Activated gamma-delta T cell treated with Interleukin-2 at 50 U/mL for 16 hours (primary cell): ENCODE measurements at regions not wholly inside any gene's neighbourhood (a gene's known extent, or its start where the extent isn't known, plus 50 kb on each side); places are given as distances from the start of the nearest gene placed in this dataset.
"Not testable (repeated sequence)": the region's sequence is repeated elsewhere in the genome, so short reads cannot be mapped to it uniquely, and the experiment has no call there.

Experiments
- DNase-seq: peaks from one replicate; pipeline ENCODE4 v3.0.0-alpha.2; 2020

DNA sequence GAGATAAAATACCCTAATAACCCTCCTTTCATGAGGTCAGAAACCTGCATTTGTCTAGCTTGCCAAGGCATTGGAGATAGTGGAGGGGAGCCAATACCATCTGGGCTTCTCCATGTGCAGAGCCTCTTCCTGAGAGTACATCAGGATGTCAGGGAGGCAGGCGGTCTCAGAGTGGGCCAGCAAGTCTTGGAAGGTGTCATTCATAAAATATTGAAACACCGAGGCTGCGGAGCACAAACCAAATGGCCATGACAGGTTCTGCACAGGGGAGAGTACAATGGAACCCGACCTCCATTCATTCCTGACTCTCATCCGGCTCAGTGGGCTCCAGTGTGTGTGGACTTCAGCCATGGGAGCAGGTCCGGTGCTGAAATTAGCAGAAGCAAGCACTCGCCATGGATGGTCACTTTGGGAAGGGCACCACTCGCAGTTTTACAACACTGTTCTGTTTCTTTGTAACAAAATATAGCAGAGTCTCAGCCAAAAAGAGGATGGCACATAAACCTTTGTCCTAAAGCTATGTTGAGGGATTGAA lies 446.6 kb downstream of the SIPA1L2 start:
- no peak for DNase-seq

DNA sequence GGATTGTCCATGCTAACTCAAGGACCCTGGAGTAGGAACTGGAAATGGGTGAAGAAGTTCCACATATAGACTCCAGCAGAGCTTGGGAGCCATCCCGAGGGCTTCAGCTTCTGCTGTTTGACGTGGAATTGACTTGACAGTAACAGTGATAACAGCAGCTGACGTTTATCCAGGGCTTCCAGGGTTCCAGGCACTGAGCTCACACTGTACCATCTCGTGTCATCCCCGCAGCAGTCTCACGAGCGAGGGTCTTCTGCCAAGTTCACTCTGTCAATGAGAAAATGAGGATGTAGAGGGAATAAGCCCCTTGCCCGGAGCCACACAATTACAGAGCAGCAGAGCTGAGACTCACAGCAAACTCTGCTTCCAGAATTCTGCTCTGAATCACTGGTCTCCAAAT lies 447.7 kb downstream of the SIPA1L2 start:
- DNase-seq, result no peak

DNA sequence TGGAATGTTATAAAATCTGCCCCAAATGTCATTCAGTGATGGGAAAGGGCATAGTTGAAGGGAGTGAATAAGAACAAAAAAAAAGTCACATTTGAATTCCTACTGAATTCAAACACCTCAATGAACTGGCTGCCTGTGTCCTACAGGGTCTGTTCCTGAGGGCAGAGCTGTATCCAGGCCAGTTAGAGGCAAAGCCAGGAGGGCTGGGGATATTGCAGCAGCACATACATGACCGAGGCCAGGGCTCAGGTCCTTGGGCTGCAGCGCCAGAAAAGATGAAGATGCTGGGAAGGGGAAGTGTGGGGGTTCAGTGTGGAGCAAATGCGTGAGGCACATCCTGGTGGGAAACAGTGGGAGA lies 449.2 kb downstream of the SIPA1L2 start:
- no peak for DNase-seq

DNA sequence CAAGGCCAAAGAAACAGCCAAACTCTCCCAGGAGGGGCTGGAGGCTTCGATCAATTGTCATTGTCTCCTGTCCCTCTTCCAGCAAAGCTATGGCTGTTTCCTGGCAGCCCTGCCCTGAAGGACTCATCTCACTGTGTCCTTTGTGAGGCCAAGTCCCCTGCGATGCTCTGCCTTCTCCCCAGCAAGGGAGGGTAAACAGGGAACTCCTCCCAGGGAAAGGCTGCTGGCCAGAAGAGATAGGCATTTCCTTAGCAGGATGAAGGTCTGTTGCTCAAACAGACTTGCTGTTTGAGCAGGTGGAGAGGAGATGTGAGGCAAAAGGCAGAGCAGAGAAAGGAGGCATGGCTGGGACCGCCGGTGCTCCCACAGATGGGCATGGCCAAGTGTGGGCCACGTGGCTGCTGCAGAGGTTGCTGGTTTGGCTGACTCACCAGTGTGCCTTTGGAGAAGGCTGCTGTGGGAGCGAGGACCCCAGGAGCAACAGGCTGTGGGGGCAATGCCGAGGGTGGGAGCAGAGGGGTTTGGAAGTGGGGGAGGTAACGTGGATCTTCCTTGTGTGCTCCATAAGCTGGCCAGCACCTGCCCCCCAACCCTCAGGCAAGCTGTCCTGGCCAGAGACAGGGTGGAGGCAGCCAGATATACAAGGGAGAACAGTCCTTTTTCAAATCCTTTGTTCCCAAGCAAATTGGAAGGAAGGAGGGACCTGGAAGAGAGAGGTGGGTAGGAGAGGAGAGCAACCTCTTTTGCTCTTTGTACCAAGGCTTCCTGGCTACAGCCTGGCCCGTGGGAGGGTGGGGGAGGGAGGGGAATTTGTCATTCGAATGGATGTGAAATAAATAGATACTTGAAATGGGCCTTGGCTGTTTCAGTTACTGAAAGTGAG lies 449.8 kb downstream of the SIPA1L2 start:
- DNase-seq, result no peak

DNA sequence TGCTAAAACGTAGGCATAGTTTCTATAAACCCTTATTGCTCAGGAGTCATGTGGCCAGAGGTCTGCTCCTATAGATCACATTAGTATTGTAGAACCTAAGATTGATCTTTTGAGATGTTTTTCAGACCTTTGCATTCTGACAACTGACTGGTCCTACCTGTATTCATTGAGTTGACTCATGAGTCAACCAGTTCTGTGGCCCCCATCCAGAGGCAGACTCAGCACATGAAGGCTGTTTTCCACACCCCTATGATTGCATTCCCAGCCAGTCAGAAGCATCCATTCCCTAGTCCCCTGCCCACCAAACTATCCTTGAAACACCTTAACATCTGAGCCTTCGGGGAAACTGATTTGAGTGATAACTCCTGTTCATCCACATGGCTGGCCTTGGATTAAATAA lies 451.7 kb downstream of the SIPA1L2 start:
- no peak for DNase-seq

DNA sequence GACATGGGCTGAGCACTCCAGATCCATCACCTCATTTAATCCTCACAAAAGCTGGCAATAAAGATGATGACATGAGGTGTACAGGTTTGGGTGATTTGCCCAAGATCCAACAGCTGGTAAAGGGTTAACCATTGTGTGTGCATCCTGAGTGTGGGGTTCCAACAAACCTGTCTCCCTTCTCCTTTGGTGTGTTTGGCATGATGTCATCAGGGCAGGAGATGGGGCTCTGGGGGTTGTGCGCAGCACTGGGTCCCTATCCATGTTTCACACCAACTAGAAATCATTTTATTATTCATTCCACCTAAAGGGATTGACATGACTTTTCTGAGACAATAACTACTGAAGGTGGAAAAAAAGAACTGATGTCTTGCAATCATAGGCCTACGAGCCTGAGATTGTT lies 452.5 kb downstream of the SIPA1L2 start:
- no peak for DNase-seq

DNA sequence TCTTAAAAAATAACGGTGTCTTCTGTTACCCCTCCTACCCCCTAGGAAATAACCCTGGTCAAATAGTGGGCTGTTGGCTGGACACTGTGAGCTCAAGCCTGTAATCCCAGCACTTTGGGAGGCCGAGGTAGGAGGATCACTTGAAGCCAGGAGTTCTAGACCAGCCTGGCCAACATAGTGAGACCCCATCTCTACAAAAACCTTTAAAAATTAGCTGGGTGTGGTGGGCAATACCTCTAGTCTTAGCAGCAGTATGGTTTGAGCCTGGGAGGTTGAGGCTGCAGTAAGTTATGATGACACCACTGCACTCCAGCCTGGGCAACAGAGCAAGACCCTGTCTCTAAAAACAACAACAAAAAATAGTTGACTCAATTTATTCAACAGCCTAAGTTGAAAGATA lies 453.7 kb downstream of the SIPA1L2 start:
- no peak for DNase-seq

DNA sequence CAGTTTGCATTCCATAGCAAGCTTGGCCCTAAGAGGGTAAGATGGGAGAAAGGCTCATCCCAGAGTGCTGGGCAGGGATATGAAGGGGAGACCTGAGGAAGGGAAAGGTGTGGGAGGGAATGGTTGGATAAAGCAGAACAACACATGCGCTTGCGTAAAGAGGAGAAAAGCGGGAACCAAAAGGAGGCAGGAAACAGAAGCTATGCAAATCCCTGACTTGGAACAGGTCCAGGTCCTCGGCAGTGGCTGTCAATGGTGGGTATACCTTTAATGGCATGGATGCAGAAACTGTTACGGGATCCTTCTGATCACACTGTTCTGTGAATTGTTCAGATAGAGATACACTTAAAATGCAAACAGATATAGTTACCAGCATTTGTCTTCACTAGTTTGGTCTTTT lies 455.6 kb downstream of the SIPA1L2 start:
- DNase-seq, result no peak

DNA sequence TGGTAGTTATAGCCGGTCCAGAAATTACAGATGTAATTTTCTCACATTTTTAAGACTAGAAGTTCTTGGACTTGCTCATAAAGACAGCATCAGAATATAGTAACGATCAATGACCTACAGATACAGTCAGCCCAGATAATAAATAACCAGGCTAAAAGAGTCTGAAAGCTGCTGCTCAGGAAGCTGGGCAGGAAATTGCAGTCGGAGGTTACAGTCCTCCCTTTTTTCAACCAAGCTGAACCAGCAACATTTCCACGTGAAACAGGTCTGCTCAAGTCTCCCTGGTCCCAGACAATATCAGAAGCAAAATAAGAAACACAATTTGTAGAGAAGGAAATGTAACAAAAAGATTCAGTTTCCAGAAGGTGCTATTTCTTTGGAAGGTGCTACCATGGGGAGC lies 457.4 kb downstream of the SIPA1L2 start:
- no peak for DNase-seq

DNA sequence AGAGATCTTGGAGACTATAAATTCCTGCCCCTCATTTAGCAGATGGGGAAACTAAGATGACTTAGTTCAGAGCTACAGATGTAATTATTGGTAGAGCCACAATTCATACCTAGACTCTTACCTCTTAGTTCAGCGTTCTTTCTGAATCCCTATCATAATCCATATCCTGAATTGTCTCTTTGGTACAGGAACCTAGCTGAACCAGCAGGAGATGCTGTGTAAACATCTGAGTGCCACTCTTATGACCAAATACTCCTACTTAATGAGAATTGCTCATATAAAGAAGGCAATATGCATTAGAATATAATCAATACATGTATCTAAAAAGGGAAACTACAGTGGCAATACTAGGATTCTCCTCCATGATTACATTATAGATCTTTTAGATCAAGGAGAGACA lies 459.0 kb downstream of the SIPA1L2 start:
- no peak for DNase-seq

DNA sequence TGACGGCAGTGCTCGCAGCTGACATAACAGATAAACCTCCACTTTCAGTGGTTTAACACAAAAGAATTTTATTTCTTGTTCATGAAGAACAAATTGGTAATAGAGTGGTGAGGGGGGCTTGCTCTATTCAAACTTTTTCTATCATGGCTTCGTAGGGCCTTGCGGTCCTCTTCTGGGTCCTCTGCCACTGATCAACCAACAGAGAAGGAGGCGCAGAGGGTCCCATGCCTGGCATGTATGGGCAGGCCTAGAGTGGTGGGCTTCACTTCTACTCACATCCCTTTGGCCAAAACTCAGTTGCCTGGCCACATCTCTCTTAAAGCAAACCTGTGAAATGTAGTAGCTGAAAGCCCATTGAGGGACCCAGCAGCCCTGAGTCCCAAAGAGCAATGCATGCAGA lies 460.5 kb downstream of the SIPA1L2 start:
- no peak for DNase-seq

DNA sequence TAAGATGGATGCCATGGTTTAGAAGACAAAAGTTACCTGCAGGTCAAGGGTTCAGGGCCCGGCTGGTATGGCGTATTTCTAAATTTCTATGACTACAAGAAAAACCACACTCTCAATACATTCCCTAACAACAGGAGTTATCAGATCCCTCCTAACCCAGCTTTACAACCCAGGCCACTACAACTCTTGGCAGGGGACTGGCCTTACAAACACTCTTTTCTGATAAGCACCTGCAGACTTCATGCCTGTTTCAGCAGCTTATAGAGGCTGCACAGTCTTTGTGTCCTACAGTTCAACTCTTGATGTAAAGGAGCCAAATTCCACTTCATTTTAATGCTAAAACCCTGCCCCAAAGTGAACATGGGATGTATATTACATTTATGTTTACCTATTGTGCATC lies 461.4 kb downstream of the SIPA1L2 start:
- no peak for DNase-seq

DNA sequence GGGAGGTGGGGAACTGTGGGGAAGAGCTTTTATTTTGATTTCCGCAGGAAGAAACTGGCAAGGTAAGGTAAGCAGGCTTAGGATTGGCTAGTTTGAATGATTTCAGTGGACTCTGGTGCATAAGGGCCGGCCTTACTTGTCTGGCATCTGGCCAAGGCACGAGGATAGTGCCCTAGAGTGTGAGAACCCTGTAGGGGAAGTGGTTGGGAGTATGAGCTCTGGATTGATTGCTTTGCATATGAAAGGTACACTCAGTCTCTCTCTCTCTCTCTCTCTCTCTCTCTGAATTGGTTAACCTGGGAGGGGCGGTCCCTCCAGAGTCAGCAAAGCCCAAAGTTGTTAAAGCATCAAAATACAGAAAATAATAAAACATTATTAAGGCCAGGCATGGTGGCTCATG lies 463.0 kb downstream of the SIPA1L2 start:
- DNase-seq, result no peak

DNA sequence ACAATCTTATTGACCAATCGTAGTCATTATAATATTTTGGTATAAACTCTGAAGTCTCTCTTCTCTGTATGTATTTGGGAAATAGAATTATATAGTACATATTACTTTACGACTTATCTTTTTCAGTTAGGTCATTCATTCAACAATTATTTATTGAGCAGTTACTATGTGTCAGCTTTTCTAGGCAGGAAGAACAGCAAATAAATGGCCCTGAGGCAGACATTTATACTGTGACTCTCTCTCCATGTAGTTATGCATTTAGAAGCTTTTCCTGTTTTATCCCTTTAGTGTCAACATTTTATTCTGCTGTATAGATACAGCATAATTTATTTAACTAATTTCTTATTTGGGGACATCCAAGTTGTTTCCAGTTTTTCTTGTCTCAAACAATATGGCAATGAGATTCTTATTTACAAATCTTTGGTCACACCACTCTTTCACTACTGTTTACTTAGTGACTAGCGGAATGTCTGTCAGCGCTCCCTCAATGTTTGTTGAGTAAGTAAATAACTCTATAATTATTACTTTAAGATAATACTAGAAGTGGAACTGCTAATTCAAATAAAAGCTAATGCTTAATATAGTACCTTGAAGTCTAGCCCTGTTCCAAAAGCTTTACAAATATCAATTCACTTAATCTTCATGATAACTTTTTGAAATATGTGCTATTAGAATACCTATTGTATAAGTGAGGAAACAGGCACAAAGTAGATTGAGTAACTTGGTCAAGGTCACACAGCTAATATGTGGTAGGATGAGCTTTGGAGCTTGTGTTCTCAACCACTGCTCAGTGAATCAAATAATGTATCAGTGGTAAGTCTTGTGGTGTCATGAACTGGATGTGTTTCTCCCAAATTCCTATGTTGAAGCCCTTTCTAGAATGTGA lies 465.6 kb downstream of the SIPA1L2 start:
- DNase-seq, result no peak

DNA sequence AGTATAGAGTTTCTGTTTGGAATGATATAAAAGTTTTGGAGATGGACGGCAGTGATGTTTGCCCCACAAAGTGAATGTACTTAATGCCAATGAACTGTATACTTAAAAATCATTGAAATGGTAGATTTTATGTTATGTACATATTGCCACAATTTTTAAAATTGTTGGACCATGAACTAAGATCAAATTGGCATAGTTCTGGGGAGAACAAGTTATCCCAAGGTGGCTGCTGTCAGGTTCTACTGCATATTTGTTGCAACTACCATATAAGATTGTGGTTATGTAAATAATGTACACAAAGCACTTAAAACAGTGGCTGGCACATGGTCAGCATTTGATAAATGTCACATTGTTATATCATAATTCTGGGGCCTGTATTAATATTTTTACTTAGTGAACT lies 466.4 kb downstream of the SIPA1L2 start:
- no peak for DNase-seq

DNA sequence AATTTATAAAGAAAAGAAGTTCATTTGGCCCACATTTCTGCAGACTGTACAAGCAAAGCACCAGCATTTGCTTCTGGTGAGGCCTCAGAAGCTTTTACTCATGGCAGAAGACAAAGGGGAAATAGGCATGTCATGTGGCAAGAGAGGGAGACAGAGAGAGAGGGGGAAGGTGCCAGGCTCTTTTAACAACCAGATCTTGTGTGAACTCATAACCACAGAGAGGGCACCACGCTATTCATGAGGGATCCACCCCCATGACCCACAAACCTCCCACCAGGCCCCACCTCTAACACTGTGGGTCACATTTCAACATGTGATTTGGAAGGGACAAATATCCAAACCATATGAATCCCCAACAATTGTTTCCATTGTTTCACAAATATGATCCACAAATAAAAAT lies 467.9 kb downstream of the SIPA1L2 start:
- no peak for DNase-seq

DNA sequence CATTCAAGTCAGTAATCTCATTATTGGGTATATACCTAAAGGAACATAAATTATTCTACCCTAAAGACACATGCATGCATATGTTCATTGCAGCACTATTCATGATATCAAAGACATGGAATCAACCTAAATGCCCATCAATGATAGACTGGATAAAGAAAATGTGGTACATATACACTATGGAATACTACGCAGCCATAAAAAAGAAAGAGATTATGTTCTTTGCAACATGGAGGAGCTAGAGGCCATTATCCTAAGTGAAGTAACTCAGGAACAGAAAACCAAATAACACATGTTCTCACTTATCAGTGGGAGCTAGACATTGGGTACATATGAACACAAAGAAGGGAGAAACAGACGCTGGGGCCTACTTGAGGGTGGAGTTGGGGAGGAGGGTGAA lies 471.4 kb downstream of the SIPA1L2 start:
- DNase-seq, result not testable (repeated sequence)

DNA sequence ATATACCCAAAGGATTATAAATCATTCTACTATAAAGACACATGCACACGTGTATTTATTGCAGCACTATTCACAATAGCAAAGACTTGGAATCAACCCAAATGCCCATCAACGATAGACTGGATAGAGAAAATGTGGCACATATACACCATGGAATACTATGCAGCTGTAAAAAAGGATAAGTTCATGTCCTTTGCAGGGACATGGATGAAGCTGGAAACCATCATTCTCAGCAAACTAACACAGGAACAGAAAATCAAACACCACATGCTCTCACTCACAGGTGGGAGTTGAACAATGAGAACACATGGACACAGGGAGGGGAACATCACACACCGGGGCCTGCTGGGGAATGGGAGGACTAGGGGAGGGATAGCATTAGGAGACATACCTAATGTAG lies 473.9 kb downstream of the SIPA1L2 start:
- not testable (repeated sequence) for DNase-seq

DNA sequence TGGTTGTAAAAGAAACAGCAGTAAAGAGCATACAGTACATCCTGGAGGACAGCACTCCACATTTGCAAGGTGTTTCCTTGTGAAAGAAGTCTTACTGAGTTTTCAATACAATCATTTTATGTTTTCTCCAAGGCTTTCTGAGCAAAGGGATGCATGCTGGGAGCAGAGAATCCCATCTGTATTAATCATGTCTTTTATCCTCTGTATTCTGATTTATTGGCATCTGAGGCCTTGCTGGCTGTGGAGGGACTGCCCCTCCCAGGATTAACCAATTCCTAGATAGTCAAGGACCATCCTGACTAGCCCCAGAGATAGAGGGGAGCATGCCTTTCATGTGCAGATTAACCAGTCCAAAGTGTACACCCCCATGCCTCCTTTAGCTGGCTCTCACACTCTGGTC lies 476.3 kb downstream of the SIPA1L2 start:
- no peak for DNase-seq

DNA sequence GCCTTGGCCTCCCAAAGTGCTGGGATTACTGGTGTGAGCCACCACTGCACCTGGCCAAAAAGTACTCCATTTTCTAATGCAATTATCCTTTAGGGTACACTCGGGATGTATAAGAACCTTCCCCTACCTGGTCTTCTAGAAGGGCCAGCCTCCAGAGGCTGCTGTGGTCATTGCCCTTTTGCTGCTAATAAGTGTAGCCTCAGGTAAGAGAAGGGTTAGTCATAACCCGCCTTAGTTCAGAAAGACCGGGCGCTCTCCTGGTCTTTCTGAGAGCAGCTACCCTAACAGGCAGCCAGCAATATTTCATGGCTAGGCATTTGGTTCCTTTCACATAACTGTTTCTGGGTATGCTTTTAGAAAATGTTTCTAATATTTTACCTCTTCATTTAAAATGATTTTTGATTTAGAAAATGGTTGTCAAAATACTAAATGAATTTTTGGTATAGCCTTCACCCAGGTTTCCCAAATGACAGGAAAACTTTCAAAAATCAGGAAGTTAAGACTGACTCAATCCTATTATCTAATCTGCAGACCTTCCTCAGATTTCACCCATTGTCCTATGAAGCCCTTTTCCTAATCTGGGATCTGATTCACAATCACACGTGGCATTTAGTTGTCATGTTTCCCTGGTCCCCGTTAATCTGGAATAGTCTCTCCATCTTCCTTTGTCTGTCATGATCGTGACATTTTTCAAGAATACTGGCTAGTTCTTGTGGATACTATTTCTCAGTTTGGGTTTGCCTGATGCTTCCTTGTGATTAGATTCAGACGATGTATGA lies 479.0 kb downstream of the SIPA1L2 start:
- DNase-seq, result no peak

DNA sequence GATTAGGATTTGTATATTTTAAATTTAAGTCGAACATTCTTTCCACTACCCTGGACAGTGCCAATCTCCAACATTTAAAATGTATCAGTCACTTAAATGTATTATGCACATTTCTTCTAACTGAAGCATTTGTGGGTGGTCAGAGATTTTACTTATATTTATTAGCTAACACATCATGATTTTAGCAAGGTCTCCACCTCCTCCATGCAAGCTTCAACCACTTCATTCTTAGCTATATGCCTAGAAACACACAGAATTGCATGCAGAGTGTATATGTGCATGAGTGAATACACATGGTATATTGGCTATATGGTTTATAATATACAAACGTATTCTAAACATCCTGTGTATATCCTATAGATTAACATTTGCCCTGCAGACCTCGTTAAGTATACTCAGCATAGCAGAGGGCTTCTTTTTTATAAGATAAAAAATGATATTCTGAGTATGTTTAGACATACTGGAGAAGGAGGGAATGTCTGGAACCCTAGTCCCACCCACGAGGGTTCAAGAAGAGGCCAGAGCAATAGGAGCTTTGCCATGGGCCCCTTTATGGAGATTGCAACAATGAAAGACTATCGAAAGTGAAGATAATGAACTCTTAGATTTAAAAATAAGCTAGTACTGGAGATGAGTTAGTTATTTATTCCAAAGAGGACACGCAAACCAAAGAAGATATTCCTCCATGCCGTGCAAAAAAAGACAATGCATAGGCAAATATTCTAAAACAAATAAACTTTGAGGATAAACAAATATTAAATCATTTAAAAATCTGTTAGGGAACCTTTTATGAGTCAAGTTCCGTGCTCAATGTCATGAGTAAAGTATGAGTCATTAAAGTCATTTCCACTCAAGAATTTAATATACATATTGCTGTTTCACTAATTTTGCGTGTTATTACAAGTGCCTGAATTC lies 480.4 kb downstream of the SIPA1L2 start:
- no peak for DNase-seq

DNA sequence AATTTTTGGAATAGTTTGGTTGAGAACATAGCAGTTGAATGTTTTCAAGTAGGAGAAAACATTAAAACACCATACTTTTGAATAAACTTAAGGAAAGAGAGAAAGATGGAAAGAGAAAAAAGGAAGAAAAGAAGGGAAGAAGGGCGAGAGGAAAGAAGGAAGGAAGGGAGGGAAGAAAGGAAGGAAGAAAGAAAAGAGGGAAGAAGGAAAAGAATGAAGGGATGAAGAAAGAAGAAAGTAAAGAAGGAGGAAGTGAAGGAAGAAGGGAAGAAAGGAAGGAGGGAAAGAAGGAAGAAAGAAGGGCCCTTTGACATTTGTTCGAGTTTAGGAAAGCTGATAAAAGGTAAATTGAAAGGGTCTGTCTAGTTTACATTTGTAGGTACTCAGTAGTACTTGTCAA lies 482.7 kb downstream of the SIPA1L2 start:
- DNase-seq, result no peak
